ENCODE measurements at regions not wholly inside any gene's neighbourhood (a gene's known extent, or its start where the extent isn't known, plus 50 kb on each side); places are given as distances from the start of the nearest gene placed in this dataset.

GRCh38 chr5:124876983-124877382, 130.5 kb upstream of the ZNF608 start (continued):
- TF ChIP-seq HNF1A (IDR thresholded peaks at IDR 0.05; ENCODE audit: low read depth) (no peak), HNF1A (CRISPR knock-in tag; IDR thresholded peaks at IDR 0.05; ENCODE audit: borderline replicate concordance) (no peak), BRF2 (CRISPR knock-in tag; IDR thresholded peaks at IDR 0.05) (no peak), SAFB2 (CRISPR knock-in tag; IDR thresholded peaks at IDR 0.05; ENCODE audit: borderline replicate concordance, low read depth) (no peak)

- Histone ChIP-seq H3K9ac (ENCODE audit: insufficient read depth, low read depth, low read length) (no peak overlapping the region), H3K27me3 (ENCODE audit: control insufficient read depth in 1 of 2, insufficient read depth in 2 of 2, low read length in 2 of 2) (no peaks in the 10 kb centered on the region), H3K79me2 (ENCODE audit: insufficient read depth, low read length) (no peaks in the 10 kb centered on the region), H2AFZ (ENCODE audit: low read length) (no peak overlapping the region), H3K4me3 (replicated peaks in 1 of 3; ENCODE audit: insufficient read depth in 1 of 3, low read depth in 2 of 3, low read length in 3 of 3) (no peak overlapping the region), H3K9me3 (ENCODE audit: low read length) (no peaks in the 10 kb centered on the region), H3K36me3 (replicated peaks in 1 of 2; ENCODE audit: control insufficient read depth in 1 of 2, insufficient read depth in 2 of 2, low read length in 2 of 2) (no peaks in the 10 kb centered on the region), H3K4me1 (ENCODE audit: insufficient read depth, low read length) (no peaks in the 10 kb centered on the region), H4K20me1 (ENCODE audit: insufficient read depth, low read length) (no peaks in the 10 kb centered on the region), H3K27ac (ENCODE audit: extremely low read length, insufficient read depth, low read length) (no peak overlapping the region), H3K4me2 (ENCODE audit: low read depth, low read length) (no peak overlapping the region)
- 56% methylated on average over 7 of the region's 7 CpGs for WGBS (ENCODE audit: low lambda C conversion rate)
- ChIA-PET POLR2A (no interaction called here), CTCF (ENCODE audit: low intra/inter-chr PET ratio, low total read pairs) (no interaction called here)
- in situ Hi-C loops (cut with HindIII; ENCODE audit: extremely low pct_ligation_motif_present, low pct_unique_long_range_greater_than_20kb) = no loop called here
- FAIRE-seq = no peak
- no peak for TF ChIP-seq EHMT2 (IDR thresholded peaks at IDR 0.05; ENCODE audit: borderline replicate concordance, low read depth, low read length)
- no peak for TF ChIP-seq BCLAF1 (IDR thresholded peaks at IDR 0.05)
- no peak for TF ChIP-seq ZMYM2 (CRISPR knock-in tag; IDR thresholded peaks at IDR 0.05)
- no peak for TF ChIP-seq ZFP62 (CRISPR knock-in tag; IDR thresholded peaks at IDR 0.05)
- no peak for TF ChIP-seq BCL3 (CRISPR knock-in tag; IDR thresholded peaks at IDR 0.05)
- TF ChIP-seq ATF5 (CRISPR knock-in tag; IDR thresholded peaks at IDR 0.05; ENCODE audit: low read depth) = no peak
- no peak for TF ChIP-seq SAFB2 (CRISPR knock-in tag; IDR thresholded peaks at IDR 0.05; ENCODE audit: borderline replicate concordance, low read depth)
- no peak for TF ChIP-seq CEBPB (IDR thresholded peaks at IDR 0.05; ENCODE audit: borderline replicate concordance, low read depth, low read length)
- intact Hi-C loops (cut with micrococcal nuclease; ENCODE audit: unreplicated experiment) = no loop called here
- no TSS peak for BruUV-seq (replicated peaks)
- ATAC-seq = no peak
- DNase-seq (ENCODE audit: low spot score) = no peak
Measured at GRCh38 chr5:124877501-124878146, 131.2 kb upstream of the ZNF608 start.

Data from HepG2 (cell line).